ENCODE measurements at regions not wholly inside any gene's neighbourhood (a gene's known extent, or its start where the extent isn't known, plus 50 kb on each side); places are given as distances from the start of the nearest gene placed in this dataset.

- Histone ChIP-seq H3K27me3 (ENCODE audit: insufficient read depth, low read length) (no peaks in the 10 kb centered on the region), H3K4me1 (ENCODE audit: insufficient read depth, low read length) (no peaks in the 10 kb centered on the region), H3K4me3 (ENCODE audit: low read length) (no peak overlapping the region), H2AFZ (ENCODE audit: low read depth, low read length) (no peak overlapping the region), H3K9me3 (ENCODE audit: low read length) (no peaks in the 10 kb centered on the region), H3K36me3 (ENCODE audit: insufficient read depth, low read length) (no peaks in the 10 kb centered on the region)
These were observed 69.7 kb upstream of the DAPK1 start for GRCh38 chr9:87427851-87428506.

- H3K9me3 ChIP-seq (ENCODE audit: low read length), result no peaks in the 10 kb centered on the region
- H2AFZ ChIP-seq (ENCODE audit: low read depth, low read length), result no peak overlapping the region
- no peaks in the 10 kb centered on the region for H3K4me1 ChIP-seq (ENCODE audit: insufficient read depth, low read length)
- no peaks in the 10 kb centered on the region for H3K27me3 ChIP-seq (ENCODE audit: insufficient read depth, low read length)
- H3K4me3 ChIP-seq (ENCODE audit: low read length), result no peak overlapping the region
- no peaks in the 10 kb centered on the region for H3K36me3 ChIP-seq (ENCODE audit: insufficient read depth, low read length)
These were observed 69.0 kb upstream of the DAPK1 start for GRCh38 chr9:87428659-87429058.

- H3K9me3 ChIP-seq (ENCODE audit: low read length), result no peaks in the 10 kb centered on the region
- H3K4me3 ChIP-seq (ENCODE audit: low read length), result no peak overlapping the region
- no peak overlapping the region for H2AFZ ChIP-seq (ENCODE audit: low read depth, low read length)
- H3K36me3 ChIP-seq (ENCODE audit: insufficient read depth, low read length), result no peaks in the 10 kb centered on the region
- no peaks in the 10 kb centered on the region for H3K4me1 ChIP-seq (ENCODE audit: insufficient read depth, low read length)
- H3K27me3 ChIP-seq (ENCODE audit: insufficient read depth, low read length), result no peaks in the 10 kb centered on the region
These were observed 65.8 kb upstream of the DAPK1 start for GRCh38 chr9:87431837-87432236.

GRCh38 chr9:87433853-87434252, 63.8 kb upstream of the DAPK1 start:
- no peaks in the 10 kb centered on the region for H3K27me3 ChIP-seq (ENCODE audit: insufficient read depth, low read length)
- H3K4me3 ChIP-seq (ENCODE audit: low read length), result no peak overlapping the region
- no peaks in the 10 kb centered on the region for H3K4me1 ChIP-seq (ENCODE audit: insufficient read depth, low read length)
- H3K9me3 ChIP-seq (ENCODE audit: low read length), result no peaks in the 10 kb centered on the region
- H3K36me3 ChIP-seq (ENCODE audit: insufficient read depth, low read length), result no peaks in the 10 kb centered on the region
- H2AFZ ChIP-seq (ENCODE audit: low read depth, low read length), result no peak overlapping the region

GRCh38 chr9:87434366-87434765, 63.3 kb upstream of the DAPK1 start:
- H3K4me1 ChIP-seq (ENCODE audit: insufficient read depth, low read length), result no peaks in the 10 kb centered on the region
- H3K27me3 ChIP-seq (ENCODE audit: insufficient read depth, low read length), result no peaks in the 10 kb centered on the region
- no peak overlapping the region for H3K4me3 ChIP-seq (ENCODE audit: low read length)
- H3K36me3 ChIP-seq (ENCODE audit: insufficient read depth, low read length), result no peaks in the 10 kb centered on the region
- H2AFZ ChIP-seq (ENCODE audit: low read depth, low read length), result no peak overlapping the region
- H3K9me3 ChIP-seq (ENCODE audit: low read length), result no peaks in the 10 kb centered on the region

GRCh38 chr9:87435189-87435880, 62.3 kb upstream of the DAPK1 start:
- no peaks in the 10 kb centered on the region for H3K9me3 ChIP-seq (ENCODE audit: low read length)
- H3K27me3 ChIP-seq (ENCODE audit: insufficient read depth, low read length), result no peaks in the 10 kb centered on the region
- no peaks in the 10 kb centered on the region for H3K36me3 ChIP-seq (ENCODE audit: insufficient read depth, low read length)
- H2AFZ ChIP-seq (ENCODE audit: low read depth, low read length), result no peak overlapping the region
- H3K4me1 ChIP-seq (ENCODE audit: insufficient read depth, low read length), result no peaks in the 10 kb centered on the region
- H3K4me3 ChIP-seq (ENCODE audit: low read length), result no peak overlapping the region

- Histone ChIP-seq H3K4me1 (ENCODE audit: insufficient read depth, low read length) (no peaks in the 10 kb centered on the region), H3K4me3 (ENCODE audit: low read length) (no peak overlapping the region), H3K9me3 (ENCODE audit: low read length) (no peaks in the 10 kb centered on the region), H2AFZ (ENCODE audit: low read depth, low read length) (no peak overlapping the region), H3K27me3 (ENCODE audit: insufficient read depth, low read length) (peaks cover 6% of the 10 kb centered on the region), H3K36me3 (ENCODE audit: insufficient read depth, low read length) (no peaks in the 10 kb centered on the region)
These were observed 61.0 kb upstream of the DAPK1 start for GRCh38 chr9:87436716-87437115.

- H3K4me3 ChIP-seq (ENCODE audit: low read length), result no peak overlapping the region
- H3K27me3 ChIP-seq (ENCODE audit: insufficient read depth, low read length), result peaks cover 6% of the 10 kb centered on the region
- no peak overlapping the region for H2AFZ ChIP-seq (ENCODE audit: low read depth, low read length)
- no peaks in the 10 kb centered on the region for H3K36me3 ChIP-seq (ENCODE audit: insufficient read depth, low read length)
- no peaks in the 10 kb centered on the region for H3K9me3 ChIP-seq (ENCODE audit: low read length)
- no peaks in the 10 kb centered on the region for H3K4me1 ChIP-seq (ENCODE audit: insufficient read depth, low read length)
These were observed 59.7 kb upstream of the DAPK1 start for GRCh38 chr9:87437966-87438365.

- peaks cover 6% of the 10 kb centered on the region for H3K27me3 ChIP-seq (ENCODE audit: insufficient read depth, low read length)
- no peak overlapping the region for H2AFZ ChIP-seq (ENCODE audit: low read depth, low read length)
- no peaks in the 10 kb centered on the region for H3K9me3 ChIP-seq (ENCODE audit: low read length)
- no peaks in the 10 kb centered on the region for H3K4me1 ChIP-seq (ENCODE audit: insufficient read depth, low read length)
- no peaks in the 10 kb centered on the region for H3K36me3 ChIP-seq (ENCODE audit: insufficient read depth, low read length)
- H3K4me3 ChIP-seq (ENCODE audit: low read length), result no peak overlapping the region
These were observed 56.4 kb upstream of the DAPK1 start for GRCh38 chr9:87441251-87441650.

- Histone ChIP-seq H3K27me3 (ENCODE audit: insufficient read depth, low read length) (peaks cover 6% of the 10 kb centered on the region), H3K9me3 (ENCODE audit: low read length) (no peaks in the 10 kb centered on the region), H2AFZ (ENCODE audit: low read depth, low read length) (no peak overlapping the region), H3K4me3 (ENCODE audit: low read length) (no peak overlapping the region), H3K4me1 (ENCODE audit: insufficient read depth, low read length) (no peaks in the 10 kb centered on the region), H3K36me3 (ENCODE audit: insufficient read depth, low read length) (no peaks in the 10 kb centered on the region)
These were observed 55.2 kb upstream of the DAPK1 start for GRCh38 chr9:87442451-87442850.

GRCh38 chr9:87443006-87443405, 54.7 kb upstream of the DAPK1 start:
- Histone ChIP-seq H3K4me1 (ENCODE audit: insufficient read depth, low read length) (no peaks in the 10 kb centered on the region), H3K27me3 (ENCODE audit: insufficient read depth, low read length) (peaks cover 6% of the 10 kb centered on the region), H3K4me3 (ENCODE audit: low read length) (no peak overlapping the region), H2AFZ (ENCODE audit: low read depth, low read length) (no peak overlapping the region), H3K36me3 (ENCODE audit: insufficient read depth, low read length) (no peaks in the 10 kb centered on the region), H3K9me3 (ENCODE audit: low read length) (no peaks in the 10 kb centered on the region)

- Histone ChIP-seq H3K4me1 (ENCODE audit: insufficient read depth, low read length) (peaks cover 3% of the 10 kb centered on the region), H3K4me3 (ENCODE audit: low read length) (no peak overlapping the region), H3K9me3 (ENCODE audit: low read length) (no peaks in the 10 kb centered on the region), H3K36me3 (ENCODE audit: insufficient read depth, low read length) (no peaks in the 10 kb centered on the region), H3K27me3 (ENCODE audit: insufficient read depth, low read length) (peaks cover 6% of the 10 kb centered on the region), H2AFZ (ENCODE audit: low read depth, low read length) (no peak overlapping the region)
These were observed 54.2 kb upstream of the DAPK1 start for GRCh38 chr9:87443461-87443860.

- H3K36me3 ChIP-seq (ENCODE audit: insufficient read depth, low read length), result no peaks in the 10 kb centered on the region
- no peak overlapping the region for H3K4me3 ChIP-seq (ENCODE audit: low read length)
- no peak overlapping the region for H2AFZ ChIP-seq (ENCODE audit: low read depth, low read length)
- peaks cover 6% of the 10 kb centered on the region for H3K27me3 ChIP-seq (ENCODE audit: insufficient read depth, low read length)
- peaks cover 4% of the 10 kb centered on the region for H3K4me1 ChIP-seq (ENCODE audit: insufficient read depth, low read length)
- no peaks in the 10 kb centered on the region for H3K9me3 ChIP-seq (ENCODE audit: low read length)
These were observed 52.0 kb upstream of the DAPK1 start for GRCh38 chr9:87445646-87446045.

GRCh38 chr9:87446527-87446926, 51.1 kb upstream of the DAPK1 start:
- peaks cover 4% of the 10 kb centered on the region for H3K4me1 ChIP-seq (ENCODE audit: insufficient read depth, low read length)
- no peak overlapping the region for H2AFZ ChIP-seq (ENCODE audit: low read depth, low read length)
- H3K27me3 ChIP-seq (ENCODE audit: insufficient read depth, low read length), result no peaks in the 10 kb centered on the region
- H3K9me3 ChIP-seq (ENCODE audit: low read length), result no peaks in the 10 kb centered on the region
- no peaks in the 10 kb centered on the region for H3K36me3 ChIP-seq (ENCODE audit: insufficient read depth, low read length)
- no peak overlapping the region for H3K4me3 ChIP-seq (ENCODE audit: low read length)

Data from neuron (in vitro differentiated cells).